ENCODE measurements at regions not wholly inside any gene's neighbourhood (a gene's known extent, or its start where the extent isn't known, plus 50 kb on each side); places are given as distances from the start of the nearest gene placed in this dataset.

GRCh38 chr9:10921671-10922070, 308.9 kb upstream of the PTPRD start:
- Histone ChIP-seq H3K23ac (ENCODE audit: low read depth, low read length) (no peak overlapping the region), H2BK15ac (ENCODE audit: low read depth, low read length) (no peak overlapping the region), H3K56ac (ENCODE audit: extremely low read depth, insufficient read depth, low read length) (no peak overlapping the region), H2AK9ac (replicated peaks; ENCODE audit: low read depth, low read length, poor library complexity) (no peak overlapping the region), H3K27me3 (ENCODE audit: control insufficient read depth, insufficient read depth, low read length) (no peaks in the 10 kb centered on the region), H3K4me2 (ENCODE audit: low read depth, low read length) (no peak overlapping the region), H4K91ac (ENCODE audit: insufficient read depth, low read depth, low read length) (no peak overlapping the region), H3K9me1 (ENCODE audit: insufficient read depth, low read length) (no peaks in the 10 kb centered on the region), H2BK5ac (ENCODE audit: low read depth, low read length, poor library complexity, severe bottlenecking) (no peak overlapping the region), H3K79me1 (ENCODE audit: low read depth in 1 of 2, low read length in 2 of 2) (no peaks in the 10 kb centered on the region), H4K20me1 (ENCODE audit: insufficient read depth, low read length) (no peaks in the 10 kb centered on the region), H2BK120ac (ENCODE audit: low read depth, low read length) (no peak overlapping the region), H4K5ac (ENCODE audit: low read depth, low read length) (no peak overlapping the region), H3K4ac (ENCODE audit: low read depth, low read length) (no peak overlapping the region), H3K4me1 (ENCODE audit: control insufficient read depth, insufficient read depth, low read length) (no peaks in the 10 kb centered on the region), H4K8ac (ENCODE audit: low read depth in 2 of 2, low read length in 2 of 2) (no peak overlapping the region), H2AFZ (replicated peaks; ENCODE audit: low read length, poor library complexity) (no peak overlapping the region), H3K36me3 (ENCODE audit: control insufficient read depth, insufficient read depth, low read length) (no peaks in the 10 kb centered on the region), H2BK20ac (ENCODE audit: low read depth, low read length) (no peak overlapping the region), H3K14ac (replicated peaks; ENCODE audit: low read depth, low read length) (no peak overlapping the region), H2AK5ac (ENCODE audit: low read depth, low read length) (no peak overlapping the region), H3K4me3 (ENCODE audit: insufficient read depth, low read depth, low read length) (no peak overlapping the region), H3K27ac (ENCODE audit: insufficient read depth, low read length) (no peak overlapping the region), H3K9ac (ENCODE audit: low read depth, low read length) (no peak overlapping the region), H3K9me3 (ENCODE audit: control insufficient read depth, insufficient read depth, low read length) (no peaks in the 10 kb centered on the region), H3K18ac (ENCODE audit: low read depth, low read length) (no peak overlapping the region)
- dilution Hi-C loops (cut with HindIII; ENCODE audit: low sequenced_read_pairs, unreplicated experiment) (no loop called here), intact Hi-C loops (cut with micrococcal nuclease) (no loop called here), in situ Hi-C loops (cut with MboI; ENCODE audit: low sequenced_read_pairs) (no loop called here)
- BruUV-seq (replicated peaks) = no TSS peak
- WGBS, 2 experiments (ENCODE audit: extremely low coverage in 2 of 2, insufficient read length in 1 of 2) = no CpG with 5 or more reads among the region's 2 CpGs
- ATAC-seq (ENCODE audit: low read depth) (no peak), DNase-seq (no peak)
- TF ChIP-seq RFX5 (IDR thresholded peaks at IDR 0.05; ENCODE audit: low read depth, low read length) (no peak), RAD21 (IDR thresholded peaks at IDR 0.05; ENCODE audit: low read length) (no peak), RCOR1 (IDR thresholded peaks at IDR 0.05; ENCODE audit: insufficient replicate concordance, low read length) (no peak), CHD1 (IDR thresholded peaks at IDR 0.05; ENCODE audit: low read depth, low read length) (no peak), BHLHE40 (IDR thresholded peaks at IDR 0.05; ENCODE audit: low read depth, low read length) (no peak), SMC3 (IDR thresholded peaks at IDR 0.05; ENCODE audit: low read depth, low read length) (no peak), CEBPB (IDR thresholded peaks at IDR 0.05; ENCODE audit: low read depth, low read length) (no peak), FOS (IDR thresholded peaks at IDR 0.05; ENCODE audit: low read depth, low read length) (no peak), CTCF (conservative IDR thresholded peaks at IDR 0.05; ENCODE audit: low read depth, low read length) (no peak), MXI1 (IDR thresholded peaks at IDR 0.05; ENCODE audit: borderline replicate concordance, low read depth, low read length) (no peak), MAFK (IDR thresholded peaks at IDR 0.05; ENCODE audit: low read depth, low read length) (no peak), POLR2A (IDR thresholded peaks at IDR 0.05; ENCODE audit: low read depth, low read length) (no peak), NFE2L2 (IDR thresholded peaks at IDR 0.05; ENCODE audit: low read depth, low read length) (no peak), MAZ (IDR thresholded peaks at IDR 0.05; ENCODE audit: borderline replicate concordance, low read depth, low read length) (no peak)
- TF ChIP-seq, protein P1, sequence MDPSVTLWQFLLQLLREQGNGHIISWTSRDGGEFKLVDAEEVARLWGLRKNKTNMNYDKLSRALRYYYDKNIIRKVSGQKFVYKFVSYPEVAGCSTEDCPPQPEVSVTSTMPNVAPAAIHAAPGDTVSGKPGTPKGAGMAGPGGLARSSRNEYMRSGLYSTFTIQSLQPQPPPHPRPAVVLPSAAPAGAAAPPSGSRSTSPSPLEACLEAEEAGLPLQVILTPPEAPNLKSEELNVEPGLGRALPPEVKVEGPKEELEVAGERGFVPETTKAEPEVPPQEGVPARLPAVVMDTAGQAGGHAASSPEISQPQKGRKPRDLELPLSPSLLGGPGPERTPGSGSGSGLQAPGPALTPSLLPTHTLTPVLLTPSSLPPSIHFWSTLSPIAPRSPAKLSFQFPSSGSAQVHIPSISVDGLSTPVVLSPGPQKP (IDR thresholded peaks at IDR 0.05; ENCODE audit: borderline replicate concordance, low read depth, low read length) = no peak
- TF ChIP-seq, protein P2, sequence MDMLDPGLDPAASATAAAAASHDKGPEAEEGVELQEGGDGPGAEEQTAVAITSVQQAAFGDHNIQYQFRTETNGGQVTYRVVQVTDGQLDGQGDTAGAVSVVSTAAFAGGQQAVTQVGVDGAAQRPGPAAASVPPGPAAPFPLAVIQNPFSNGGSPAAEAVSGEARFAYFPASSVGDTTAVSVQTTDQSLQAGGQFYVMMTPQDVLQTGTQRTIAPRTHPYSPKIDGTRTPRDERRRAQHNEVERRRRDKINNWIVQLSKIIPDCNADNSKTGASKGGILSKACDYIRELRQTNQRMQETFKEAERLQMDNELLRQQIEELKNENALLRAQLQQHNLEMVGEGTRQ (IDR thresholded peaks at IDR 0.05; ENCODE audit: low read depth, low read length) = no peak
- ChIA-PET CTCF (no interaction called here), POLR2A (ENCODE audit: unreplicated experiment) (no interaction called here)

All from IMR-90 (cell line).